HG03378 (cell line): ENCODE measurements at regions not wholly inside any gene's neighbourhood (a gene's known extent, or its start where the extent isn't known, plus 50 kb on each side); places are given as distances from the start of the nearest gene placed in this dataset.

Experiments
- ATAC-seq: cut with Tn5 transposase; IDR thresholded peaks from one replicate; pipeline ENCODE4 v1.9.1; 2021; ENCODE audit warnings: mild to moderate bottlenecking, moderate library complexity; ENCODE audit not compliant: unreplicated experiment

DNA sequence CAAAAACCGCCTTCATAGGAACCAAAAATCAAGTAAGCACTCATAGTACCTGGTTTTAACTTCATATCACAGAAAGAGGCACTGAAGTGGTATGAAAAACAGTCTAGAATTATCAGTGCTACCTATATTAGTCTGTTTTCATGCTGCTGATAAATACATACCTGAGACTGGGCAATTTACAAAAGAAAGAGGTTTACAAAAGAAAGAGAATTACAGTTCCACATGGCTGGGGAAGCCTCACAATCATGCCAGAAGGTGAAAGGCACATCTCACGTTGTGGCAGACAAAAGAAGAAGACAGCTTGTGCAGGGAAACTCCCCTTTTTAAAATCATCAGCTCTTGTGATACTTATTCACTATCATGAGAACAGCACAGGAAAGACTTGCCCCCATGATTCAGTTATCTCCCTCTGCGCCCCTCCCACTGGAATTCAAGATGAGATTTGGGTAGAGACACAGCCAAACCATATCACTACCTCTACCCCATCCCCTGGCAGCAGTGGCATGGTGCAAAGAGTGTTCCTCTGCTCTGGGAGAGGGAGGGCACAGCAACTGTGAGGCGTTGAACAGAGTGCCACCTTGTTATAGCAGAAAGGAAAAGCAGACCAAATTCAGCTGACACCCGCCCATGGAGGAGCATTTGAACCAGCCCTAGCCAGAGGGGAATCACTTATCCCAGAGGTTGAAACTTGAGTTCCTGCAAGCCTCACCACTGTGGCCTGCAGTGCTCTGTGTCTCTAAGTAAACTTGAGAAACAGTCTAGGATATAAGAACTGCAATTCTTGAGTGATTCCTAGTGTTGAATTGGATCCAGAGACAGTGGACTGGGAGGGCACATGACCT, 61.9 kb upstream of the PTPRZ1 start:
- ATAC-seq, result no peak

DNA sequence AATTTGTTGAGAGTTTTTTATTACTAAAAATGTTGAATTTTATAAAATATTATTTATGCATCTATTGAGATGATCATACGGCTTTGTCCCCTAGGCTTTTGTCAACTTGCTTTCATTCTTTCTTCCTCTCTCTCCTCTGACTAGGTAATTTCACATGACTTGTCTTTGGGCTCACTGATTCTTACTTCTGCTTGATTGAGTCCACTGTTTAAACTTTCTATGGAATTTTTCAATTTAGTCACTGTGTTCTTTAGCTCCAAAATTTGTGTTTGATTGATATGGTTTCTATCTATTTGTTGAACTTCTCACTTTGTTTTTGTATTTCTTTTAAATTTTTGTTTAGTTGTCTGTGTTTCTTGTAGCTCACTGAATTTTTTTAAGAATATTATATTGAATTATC, 65.9 kb upstream of the PTPRZ1 start:
- no peak for ATAC-seq

DNA sequence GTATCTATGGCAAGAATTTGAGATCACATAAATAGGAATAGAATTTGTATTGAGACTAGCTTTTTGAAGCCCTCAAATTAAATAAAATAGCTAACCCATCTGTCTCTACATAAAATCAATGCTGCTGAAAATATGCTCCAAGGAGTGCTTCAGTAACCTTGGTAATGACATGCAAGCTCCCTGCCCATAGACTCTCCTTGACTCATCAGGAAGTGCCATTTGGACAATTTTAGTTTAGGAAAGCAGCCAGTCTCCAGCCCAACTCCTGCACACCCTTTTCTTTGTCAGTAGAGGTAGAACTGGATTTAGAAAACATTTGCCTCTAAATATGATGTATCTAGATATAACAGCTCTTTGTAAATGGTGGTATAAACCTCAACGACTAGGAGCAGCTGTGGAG, 69.9 kb upstream of the PTPRZ1 start:
- no peak for ATAC-seq

GRCh38 chr7:121800916-121801675, 71.9 kb upstream of the PTPRZ1 start:
- ATAC-seq, result no peak

DNA sequence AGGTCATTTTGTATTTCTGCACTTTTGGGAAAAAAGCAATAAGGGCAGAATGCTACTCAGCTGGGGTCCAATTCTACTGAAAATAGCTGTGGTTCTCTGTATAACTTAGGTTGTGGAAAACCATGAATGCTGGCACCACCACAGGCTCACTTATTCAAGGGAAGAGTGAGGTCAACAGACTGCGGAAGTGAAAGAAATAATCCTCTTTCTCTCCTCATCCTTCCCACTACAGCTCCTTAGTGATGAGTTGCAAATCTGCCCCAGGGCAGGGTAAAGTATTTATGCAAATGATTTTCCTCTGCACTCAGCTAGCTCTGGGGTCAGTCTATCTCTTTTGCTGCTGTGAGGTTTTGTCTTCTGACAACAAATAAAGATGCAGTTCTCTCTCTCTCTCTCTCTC, 74.1 kb upstream of the PTPRZ1 start:
- no peak for ATAC-seq

GRCh38 chr7:121798453-121798840, 74.5 kb upstream of the PTPRZ1 start:
- no peak for ATAC-seq

- ATAC-seq, result no peak
Observed at GRCh38 chr7:121797657-121798452, 75.1 kb upstream of the PTPRZ1 start.

DNA sequence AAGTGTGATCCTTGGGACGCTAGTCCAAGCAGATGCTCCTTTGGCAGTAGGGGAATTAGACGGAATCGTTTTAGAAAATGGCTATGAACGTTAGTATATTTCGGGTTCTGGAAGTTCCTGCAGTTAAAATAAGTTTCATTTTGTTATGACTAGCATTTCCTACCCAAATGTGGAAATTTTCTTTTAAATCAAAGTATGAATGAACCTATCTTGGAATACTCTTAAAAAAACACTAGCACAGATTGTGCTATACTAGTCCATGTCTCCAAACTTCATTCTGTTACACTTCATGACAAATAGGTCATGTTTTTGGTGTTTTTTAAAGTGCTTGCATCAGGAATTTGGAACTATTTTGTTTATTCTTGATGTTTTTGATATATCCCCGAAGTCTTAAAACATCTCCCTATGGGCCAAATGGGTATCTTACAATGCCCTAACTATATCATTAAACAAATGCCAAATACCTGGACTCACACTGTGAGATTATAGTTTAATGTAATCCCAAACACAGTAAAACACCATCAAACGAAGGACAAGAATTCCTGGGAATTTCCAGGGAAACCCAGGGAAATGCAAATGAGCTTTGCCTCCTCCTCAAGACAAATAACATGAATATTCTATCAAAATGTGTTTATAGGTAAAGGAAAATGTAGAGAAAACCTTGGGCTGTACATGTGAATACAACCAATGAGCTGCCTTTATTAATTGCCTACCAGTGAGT, 75.9 kb upstream of the PTPRZ1 start:
- ATAC-seq, result no peak

- ATAC-seq, result no peak
Observed at GRCh38 chr7:121796381-121796780, 76.6 kb upstream of the PTPRZ1 start.

GRCh38 chr7:121795736-121796135, 77.2 kb upstream of the PTPRZ1 start:
- ATAC-seq, result no peak

DNA sequence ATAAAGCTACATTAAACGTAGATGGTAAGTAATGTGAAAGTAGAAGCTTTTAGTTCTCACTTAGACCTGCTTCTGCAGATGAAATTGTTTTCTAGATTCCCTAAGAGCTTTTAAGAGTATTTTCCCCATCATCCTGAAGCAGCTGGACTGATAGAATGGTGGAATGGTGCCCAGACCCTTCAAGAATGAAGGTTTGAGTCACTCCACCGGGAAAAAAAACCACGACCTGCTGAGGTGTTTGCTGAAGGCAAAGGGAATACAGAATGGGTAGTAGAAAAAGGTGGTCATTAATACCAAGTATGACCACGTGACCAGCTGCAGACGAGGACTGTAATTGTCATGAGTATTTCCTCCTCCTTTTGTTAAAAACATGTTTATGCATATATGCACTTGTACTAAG, 79.2 kb upstream of the PTPRZ1 start:
- ATAC-seq, result no peak

GRCh38 chr7:121777672-121778071, 95.3 kb upstream of the PTPRZ1 start:
- no peak for ATAC-seq

DNA sequence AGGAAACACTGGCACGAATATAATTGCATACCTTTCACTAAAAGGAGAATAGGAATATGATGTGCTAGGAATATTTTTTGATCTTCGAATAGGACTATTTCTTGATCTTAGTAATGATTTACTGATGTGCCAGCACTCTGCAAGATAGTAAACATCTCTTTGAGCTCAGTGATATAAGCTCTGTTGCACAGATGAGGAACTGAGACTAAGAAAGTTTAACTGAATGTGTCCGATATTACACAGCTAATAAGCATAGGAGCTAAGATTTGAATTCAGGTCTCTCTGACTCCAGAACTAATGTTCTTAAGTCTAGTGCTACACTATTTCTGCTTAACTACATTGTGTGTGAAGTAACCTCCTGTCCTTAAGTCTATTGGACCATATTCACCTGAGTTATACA, 98.4 kb upstream of the PTPRZ1 start:
- ATAC-seq, result peak; percentile 57

DNA sequence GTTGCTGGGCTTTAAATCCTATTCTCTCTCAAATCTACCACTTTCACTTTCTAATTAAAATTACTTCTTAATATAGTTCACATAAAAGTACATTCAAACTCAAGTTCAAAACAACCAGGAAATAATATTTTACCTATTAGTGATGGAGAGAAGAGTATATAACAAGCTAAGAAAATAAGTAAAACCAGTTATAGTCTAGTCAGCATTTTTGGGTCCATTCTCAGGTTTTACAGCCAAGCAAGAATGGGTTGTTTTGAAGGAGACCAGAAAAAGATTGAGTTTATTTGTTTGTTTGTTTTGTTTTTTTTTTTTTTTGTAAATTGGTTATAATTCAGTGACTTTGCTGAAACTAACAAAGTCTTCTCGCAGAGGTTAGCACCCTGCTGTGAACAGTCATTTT, 106.3 kb upstream of the PTPRZ1 start:
- no peak for ATAC-seq

GRCh38 chr7:121761399-121761798, 111.6 kb upstream of the PTPRZ1 start:
- ATAC-seq, result no peak

DNA sequence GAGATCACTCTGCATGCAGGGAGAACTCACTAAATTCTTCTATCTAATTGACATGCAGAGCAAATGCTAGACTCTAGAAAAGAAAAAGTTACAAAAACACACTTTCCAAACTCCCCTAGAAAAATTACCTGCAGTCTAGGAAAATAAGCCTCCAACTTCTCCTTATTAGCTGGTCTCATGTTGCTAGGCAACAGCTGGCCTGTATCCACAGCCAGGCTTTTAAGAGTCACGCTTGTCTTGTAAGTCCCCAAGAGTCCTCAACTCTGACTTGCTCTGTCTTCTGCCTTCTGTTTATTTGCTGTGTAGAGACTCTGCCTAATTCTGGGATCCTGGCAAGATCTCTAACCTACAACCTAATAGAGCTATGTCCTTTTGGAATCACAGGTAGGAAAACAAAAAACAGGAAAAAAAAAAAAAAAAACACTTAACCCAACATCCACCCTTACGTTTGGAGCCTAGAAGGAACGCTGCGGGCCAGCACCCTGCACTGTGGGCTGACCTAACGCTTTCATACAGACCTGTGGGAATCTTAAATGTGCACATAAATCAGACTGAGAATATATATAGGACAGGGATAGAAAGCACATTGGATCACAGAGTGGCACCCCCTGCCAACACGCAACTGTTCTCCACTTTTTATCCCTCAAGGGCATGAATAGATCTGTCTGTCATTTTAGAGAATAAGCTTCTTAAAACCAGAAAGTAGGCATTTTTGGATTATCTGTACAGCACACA, 117.0 kb upstream of the PTPRZ1 start:
- no peak for ATAC-seq

GRCh38 chr7:121755286-121755685, 117.7 kb upstream of the PTPRZ1 start:
- ATAC-seq, result no peak

DNA sequence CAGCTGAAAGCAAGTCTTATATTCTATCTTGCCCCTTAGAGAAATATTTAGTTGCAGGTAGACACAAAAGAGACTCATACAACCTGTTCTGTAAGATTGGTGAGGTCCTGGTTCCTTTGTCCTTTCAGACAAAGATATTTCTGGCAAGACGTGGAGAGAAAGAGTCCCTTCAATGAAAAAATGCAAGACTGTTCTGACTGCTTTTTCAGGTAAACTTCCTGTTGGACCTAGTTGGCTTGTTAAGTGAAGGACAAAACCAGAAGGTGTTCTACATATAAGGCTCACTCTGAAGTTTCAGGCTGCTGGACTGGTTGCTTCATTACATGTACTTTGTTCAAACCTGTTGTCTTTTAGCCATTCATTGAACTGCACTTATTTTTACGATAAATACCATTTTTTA, 119.0 kb upstream of the PTPRZ1 start:
- no peak for ATAC-seq

DNA sequence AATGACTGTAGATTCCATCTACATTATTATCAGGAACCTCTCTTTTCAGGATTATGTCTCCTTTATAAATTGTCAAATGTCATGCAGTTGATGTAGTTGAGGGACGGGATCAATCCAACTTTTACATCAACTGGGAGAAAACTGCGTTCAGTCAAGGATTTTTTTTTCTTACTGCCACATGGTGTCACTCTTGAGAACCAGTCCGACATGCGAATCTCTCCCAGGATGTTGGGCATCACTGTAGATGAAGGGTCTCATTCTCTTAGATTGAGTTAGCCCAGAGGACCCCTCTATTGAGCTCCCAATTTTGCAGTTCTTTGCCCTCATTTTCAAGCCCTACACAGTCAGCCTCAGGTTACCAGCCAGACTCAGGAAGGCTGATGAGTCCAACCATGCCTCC, 120.3 kb upstream of the PTPRZ1 start:
- no peak for ATAC-seq

- no peak for ATAC-seq
Observed at GRCh38 chr7:121748546-121748945, 124.4 kb upstream of the PTPRZ1 start.
